Panc1 (cell line): ENCODE measurements at regions not wholly inside any gene's neighbourhood (a gene's known extent, or its start where the extent isn't known, plus 50 kb on each side); places are given as distances from the start of the nearest gene placed in this dataset.
A peak's percentile ranks its signal among the peaks of the same experiment; 100 is the strongest.

Experiments
- ATAC-seq: fragments of 200-7000 bp; cut with Tn5 transposase; 2 replicates; pipeline ENCODE4 v1.9.1; 2020; ENCODE audit warnings: mild to moderate bottlenecking, moderate library complexity
- BruUV-seq: library from RNA; stranded (reverse); fragments of 400-500 nt; replicated peaks from 2 replicates; lab custom pipeline; 2021; lab: Mats Ljungman, UMichigan
- CTCF ChIA-PET: fragments of 300-600 bp; sonication (Branson Sonifier 250); formaldehyde crosslinking; loops from one replicate; lab custom pipeline; 2022; ENCODE audit warnings: antibody characterized with exemption; lab: Charles Lee
- POLR2A ChIA-PET: fragments of 300-600 bp; sonication (Branson Sonifier 250); formaldehyde crosslinking; loops from one replicate; lab custom pipeline; 2022; ENCODE audit warnings: antibody characterized with exemption; lab: Charles Lee
- DNase-seq: peaks from one replicate; pipeline ENCODE4 v3.0.0-alpha.2; 2010; ENCODE audit warnings: low read depth, low spot score
- H3K27ac ChIP-seq: 2 replicates; pipeline ENCODE4 v1.5.1; 2011; ENCODE audit warnings: mild to moderate bottlenecking, low read length, inconsistent platforms
- H3K27me3 ChIP-seq: fragments of 200-500 bp; sonication (Bioruptor generic); 2 replicates; pipeline ENCODE4 v1.6.0; 2014; ENCODE audit warnings: low read length, inconsistent platforms; ENCODE audit not compliant: control insufficient read depth, insufficient read depth
- H3K36me3 ChIP-seq: fragments of 200-500 bp; sonication (Bioruptor generic); 2 replicates; pipeline ENCODE4 v1.5.1; 2014; ENCODE audit warnings: inconsistent platforms, mild to moderate bottlenecking, low read length, moderate library complexity; ENCODE audit not compliant: control insufficient read depth, insufficient read depth
- H3K4me1 ChIP-seq: 2 replicates; pipeline ENCODE4 v1.5.1; 2011; ENCODE audit warnings: inconsistent platforms, mild to moderate bottlenecking, low read length, moderate library complexity; ENCODE audit not compliant: control insufficient read depth, insufficient read depth
- H3K4me3 ChIP-seq, 2 experiments: 2 replicates each; pipeline ENCODE4 v1.5.1; 2011 to 2012; ENCODE audit warnings: low read depth in 2 of 2, low read length in 2 of 2, mild to moderate bottlenecking in 2 of 2, inconsistent platforms in 1 of 2, moderate library complexity in 1 of 2
- H3K9me3 ChIP-seq: fragments of 200-500 bp; sonication (Bioruptor generic); 2 replicates; pipeline ENCODE4 v1.5.1; 2014; ENCODE audit warnings: low read depth, mild to moderate bottlenecking, inconsistent platforms, low read length, moderate library complexity; ENCODE audit not compliant: control insufficient read depth, insufficient read depth
- POLR2AphosphoS5 ChIP-seq: IDR thresholded peaks from 2 replicates; pipeline ENCODE4 v1.6.1; 2012; ENCODE audit warnings: mild to moderate bottlenecking, low read depth, low read length, moderate library complexity
- SIN3A ChIP-seq: IDR thresholded peaks from 2 replicates; pipeline ENCODE4 v1.6.1; 2012; ENCODE audit warnings: low read depth, mild to moderate bottlenecking, low read length, moderate library complexity, borderline replicate concordance; ENCODE audit not compliant: insufficient read depth
- TCF7L2 ChIP-seq: IDR thresholded peaks from 2 replicates; pipeline ENCODE4 v1.6.1; 2011; ENCODE audit warnings: mild to moderate bottlenecking, low read depth, low read length, inconsistent platforms
- in situ Hi-C: cut with HindIII; loops from 2 replicates; pipeline ENCODE4 v1.10.0; 2016; ENCODE audit warnings: low sequenced_read_pairs, low pct_unique_long_range_greater_than_20kb
- intact Hi-C: fragments of 100-400 bp; cut with micrococcal nuclease; formaldehyde crosslinking; loops from one replicate; pipeline ENCODE4 v1.10.0; 2022; ENCODE audit not compliant: unreplicated experiment
- TF ChIP-seq, protein P1 (sequence below): fragments of 450-650 bp; IDR thresholded peaks from 2 replicates; pipeline ENCODE4 v1.5.1; 2017; ENCODE audit warnings: mild to moderate bottlenecking
- TF ChIP-seq, protein P2 (sequence below), 2 experiments: IDR thresholded peaks; 2 replicates each; pipeline ENCODE4 v1.6.1; 2011 to 2012; ENCODE audit warnings: low read depth in 2 of 2, control low read depth in 1 of 2, low read length in 1 of 2, mild to moderate bottlenecking in 1 of 2, moderate library complexity in 1 of 2; ENCODE audit not compliant: insufficient read depth in 1 of 2

GRCh38 chr7:45978010-45978681, 57.1 kb upstream of the IGFBP3 start:
- ATAC-seq = peak; percentile 86
- H3K4me3 ChIP-seq = peak overlapping the region in 1 of 2 experiments; percentile 15; a peak in 1 of 4 replicates
- 0 out of 2 replicates have a peak, but pooled peaks cover 3% of the 10 kb centered on the region for H3K9me3 ChIP-seq
- in situ Hi-C loops = no loop called here
- H3K27me3 ChIP-seq = no peaks in the 10 kb centered on the region
- ChIA-PET CTCF (interaction anchor here (0.6 kb wide), 1 partner anchor 117 kb away, joined by 4 read pairs; no protein-coding TSS in a partner anchor), POLR2A (interaction anchor here (0.6 kb wide), 1 partner anchor 603 kb away, joined by 3 read pairs; no protein-coding TSS in a partner anchor)
- peaks cover 25% of the 10 kb centered on the region for H3K4me1 ChIP-seq
- peak overlapping the region; percentile 71 for H3K27ac ChIP-seq
- BruUV-seq = no TSS peak
- no peaks in the 10 kb centered on the region for H3K36me3 ChIP-seq
- TF ChIP-seq TCF7L2 (peak; percentile 78; the same call in 1 of the 2 replicates), SIN3A (no peak), POLR2AphosphoS5 (0 out of 2 replicates have a peak, but pooled peaks have one; percentile 41)
- TF ChIP-seq, protein P1, sequence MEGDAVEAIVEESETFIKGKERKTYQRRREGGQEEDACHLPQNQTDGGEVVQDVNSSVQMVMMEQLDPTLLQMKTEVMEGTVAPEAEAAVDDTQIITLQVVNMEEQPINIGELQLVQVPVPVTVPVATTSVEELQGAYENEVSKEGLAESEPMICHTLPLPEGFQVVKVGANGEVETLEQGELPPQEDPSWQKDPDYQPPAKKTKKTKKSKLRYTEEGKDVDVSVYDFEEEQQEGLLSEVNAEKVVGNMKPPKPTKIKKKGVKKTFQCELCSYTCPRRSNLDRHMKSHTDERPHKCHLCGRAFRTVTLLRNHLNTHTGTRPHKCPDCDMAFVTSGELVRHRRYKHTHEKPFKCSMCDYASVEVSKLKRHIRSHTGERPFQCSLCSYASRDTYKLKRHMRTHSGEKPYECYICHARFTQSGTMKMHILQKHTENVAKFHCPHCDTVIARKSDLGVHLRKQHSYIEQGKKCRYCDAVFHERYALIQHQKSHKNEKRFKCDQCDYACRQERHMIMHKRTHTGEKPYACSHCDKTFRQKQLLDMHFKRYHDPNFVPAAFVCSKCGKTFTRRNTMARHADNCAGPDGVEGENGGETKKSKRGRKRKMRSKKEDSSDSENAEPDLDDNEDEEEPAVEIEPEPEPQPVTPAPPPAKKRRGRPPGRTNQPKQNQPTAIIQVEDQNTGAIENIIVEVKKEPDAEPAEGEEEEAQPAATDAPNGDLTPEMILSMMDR = no peak
- TF ChIP-seq, protein P2, sequence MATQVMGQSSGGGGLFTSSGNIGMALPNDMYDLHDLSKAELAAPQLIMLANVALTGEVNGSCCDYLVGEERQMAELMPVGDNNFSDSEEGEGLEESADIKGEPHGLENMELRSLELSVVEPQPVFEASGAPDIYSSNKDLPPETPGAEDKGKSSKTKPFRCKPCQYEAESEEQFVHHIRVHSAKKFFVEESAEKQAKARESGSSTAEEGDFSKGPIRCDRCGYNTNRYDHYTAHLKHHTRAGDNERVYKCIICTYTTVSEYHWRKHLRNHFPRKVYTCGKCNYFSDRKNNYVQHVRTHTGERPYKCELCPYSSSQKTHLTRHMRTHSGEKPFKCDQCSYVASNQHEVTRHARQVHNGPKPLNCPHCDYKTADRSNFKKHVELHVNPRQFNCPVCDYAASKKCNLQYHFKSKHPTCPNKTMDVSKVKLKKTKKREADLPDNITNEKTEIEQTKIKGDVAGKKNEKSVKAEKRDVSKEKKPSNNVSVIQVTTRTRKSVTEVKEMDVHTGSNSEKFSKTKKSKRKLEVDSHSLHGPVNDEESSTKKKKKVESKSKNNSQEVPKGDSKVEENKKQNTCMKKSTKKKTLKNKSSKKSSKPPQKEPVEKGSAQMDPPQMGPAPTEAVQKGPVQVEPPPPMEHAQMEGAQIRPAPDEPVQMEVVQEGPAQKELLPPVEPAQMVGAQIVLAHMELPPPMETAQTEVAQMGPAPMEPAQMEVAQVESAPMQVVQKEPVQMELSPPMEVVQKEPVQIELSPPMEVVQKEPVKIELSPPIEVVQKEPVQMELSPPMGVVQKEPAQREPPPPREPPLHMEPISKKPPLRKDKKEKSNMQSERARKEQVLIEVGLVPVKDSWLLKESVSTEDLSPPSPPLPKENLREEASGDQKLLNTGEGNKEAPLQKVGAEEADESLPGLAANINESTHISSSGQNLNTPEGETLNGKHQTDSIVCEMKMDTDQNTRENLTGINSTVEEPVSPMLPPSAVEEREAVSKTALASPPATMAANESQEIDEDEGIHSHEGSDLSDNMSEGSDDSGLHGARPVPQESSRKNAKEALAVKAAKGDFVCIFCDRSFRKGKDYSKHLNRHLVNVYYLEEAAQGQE (IDR thresholded peaks at IDR 0.05; ENCODE audit: insufficient read depth in 1 of 2, low read depth in 2 of 2, low read length in 1 of 2) = no peak
- intact Hi-C loops = no loop called here
- DNase-seq = peak; percentile 88

- ChIA-PET POLR2A (no interaction called here), CTCF (no interaction called here)
- H3K27ac ChIP-seq = no peak overlapping the region
- H3K36me3 ChIP-seq = no peaks in the 10 kb centered on the region
- TF ChIP-seq, protein P1 = no peak
- TF ChIP-seq SIN3A = no peak
- no TSS peak for BruUV-seq
- no peak overlapping the region for H3K4me3 ChIP-seq
- ATAC-seq (no peak), DNase-seq (no peak)
- H3K27me3 ChIP-seq = no peaks in the 10 kb centered on the region
- H3K4me1 ChIP-seq = peaks cover 25% of the 10 kb centered on the region
- intact Hi-C loops = no loop called here
- H3K9me3 ChIP-seq = 0 out of 2 replicates have a peak, but pooled peaks cover 3% of the 10 kb centered on the region
- in situ Hi-C loops = no loop called here
Measured at GRCh38 chr7:45977256-45977780, 56.2 kb upstream of the IGFBP3 start.
